IPS DF 6.9 (cell line): ENCODE measurements at regions not wholly inside any gene's neighbourhood (a gene's known extent, or its start where the extent isn't known, plus 50 kb on each side); places are given as distances from the start of the nearest gene placed in this dataset.
"Not testable (repeated sequence)": the region's sequence is repeated elsewhere in the genome, so short reads cannot be mapped to it uniquely, and the experiment has no call there.

ENCODE experiments used
- DNase-seq: peaks from one replicate; pipeline ENCODE4 v3.0.0-alpha.2; 2013; ENCODE audit warnings: low read depth, low spot score
- H3K27ac ChIP-seq: one replicate; pipeline ENCODE4 v1.5.1; 2013; ENCODE audit warnings: low read length, control low read depth
- H3K27me3 ChIP-seq: 2 replicates; pipeline ENCODE4 v1.6.1; 2013; ENCODE audit warnings: mild to moderate bottlenecking, low read length; ENCODE audit not compliant: control insufficient read depth, insufficient read depth
- H3K36me3 ChIP-seq: 2 replicates; pipeline ENCODE4 v1.6.1; 2013; ENCODE audit warnings: low read length; ENCODE audit not compliant: control insufficient read depth, insufficient read depth
- H3K4me1 ChIP-seq: 2 replicates; pipeline ENCODE4 v1.6.1; 2013; ENCODE audit warnings: low read length; ENCODE audit not compliant: control insufficient read depth, insufficient read depth
- H3K4me3 ChIP-seq: 2 replicates; pipeline ENCODE4 v1.5.1; 2013; ENCODE audit warnings: mild to moderate bottlenecking, low read length
- H3K9me3 ChIP-seq: 2 replicates; pipeline ENCODE4 v1.6.1; 2013; ENCODE audit warnings: low read length, inconsistent platforms; ENCODE audit not compliant: control insufficient read depth, insufficient read depth
- WGBS: extraction: QIAGEN DNeasy Blood & Tissue Kit; methylation state at CpG from one replicate; pipeline ENCODE4 v1.1.7; 2013; ENCODE audit warnings: mixed read lengths, missing lambda C conversion rate; ENCODE audit not compliant: insufficient read length, insufficient coverage; 5-methylcytosine and 5-hydroxymethylcytosine counted together

DNA sequence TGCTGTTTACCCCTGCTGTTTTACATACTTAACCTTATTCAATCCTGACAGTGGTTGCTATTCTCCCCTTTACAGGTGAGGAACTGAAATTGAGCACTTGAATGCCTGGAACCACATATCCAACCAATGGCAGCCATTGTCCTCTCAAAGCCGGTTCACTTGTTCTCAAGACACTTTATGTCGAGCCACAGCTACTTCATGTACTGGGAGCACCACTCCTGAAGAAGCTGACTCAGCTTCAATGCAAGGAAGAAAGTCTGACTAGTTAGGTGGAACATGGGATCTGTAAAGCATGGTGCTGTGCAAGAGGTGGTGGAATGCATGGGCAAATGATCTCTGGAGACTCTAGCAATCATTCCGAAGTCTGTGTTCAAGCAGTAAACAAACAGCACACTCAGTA lies 113.9 kb upstream of the CPM start:
- Histone ChIP-seq H3K27me3 (no peaks in the 10 kb centered on the region), H3K27ac (no peak overlapping the region), H3K4me1 (no peaks in the 10 kb centered on the region), H3K36me3 (no peaks in the 10 kb centered on the region), H3K4me3 (no peak overlapping the region), H3K9me3 (no peaks in the 10 kb centered on the region)
- no peak for DNase-seq
- WGBS, result no CpG with 5 or more reads among the region's 3 CpGs

DNA sequence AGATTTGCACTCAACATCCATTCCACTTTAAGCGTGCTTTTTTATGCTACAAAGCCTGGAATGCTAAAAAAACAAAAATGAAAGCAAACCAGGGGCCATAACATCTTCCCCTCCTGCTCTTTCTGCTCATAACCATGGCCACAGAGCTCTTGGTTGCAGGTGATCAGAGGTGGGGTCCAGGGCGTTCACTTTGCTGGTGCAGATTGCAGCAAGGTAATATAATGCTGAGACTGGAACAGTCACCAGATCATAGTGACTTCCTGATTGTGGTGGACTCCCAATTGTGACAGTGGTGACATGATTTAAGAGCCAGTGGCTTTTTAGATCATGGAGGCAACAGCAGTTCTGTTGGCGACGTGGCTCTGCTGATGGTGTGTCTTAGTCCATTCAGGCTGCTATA lies 115.0 kb upstream of the CPM start:
- Histone ChIP-seq H3K36me3 (no peaks in the 10 kb centered on the region), H3K9me3 (no peaks in the 10 kb centered on the region), H3K4me3 (no peak overlapping the region), H3K27ac (no peak overlapping the region), H3K27me3 (no peaks in the 10 kb centered on the region), H3K4me1 (no peaks in the 10 kb centered on the region)
- no peak for DNase-seq
- no CpG with 5 or more reads among the region's 4 CpGs for WGBS

DNA sequence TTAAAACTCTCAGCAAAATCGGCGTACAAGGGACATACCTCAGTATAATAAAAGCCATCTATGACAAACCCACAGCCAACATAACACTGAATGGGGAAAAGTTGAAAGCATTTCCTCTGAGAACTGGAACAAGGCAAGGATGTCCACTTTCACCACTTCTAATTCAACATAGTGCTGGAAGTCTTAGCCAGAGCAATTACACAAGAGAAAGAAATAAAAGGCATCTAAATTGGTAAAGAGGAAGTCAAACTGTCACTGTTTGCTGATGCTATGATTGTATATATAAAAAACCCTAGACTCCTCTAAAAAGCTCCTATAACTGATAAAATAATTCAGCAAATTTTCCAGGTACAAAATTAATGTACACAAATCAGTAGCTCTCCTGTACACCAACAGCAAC lies 116.9 kb upstream of the CPM start:
- H3K9me3 ChIP-seq, DNase-seq, H3K36me3 ChIP-seq, H3K4me1 ChIP-seq, H3K27me3 ChIP-seq, H3K27ac ChIP-seq, H3K4me3 ChIP-seq: not testable (repeated sequence)
- no CpG with 5 or more reads among the region's 2 CpGs for WGBS

DNA sequence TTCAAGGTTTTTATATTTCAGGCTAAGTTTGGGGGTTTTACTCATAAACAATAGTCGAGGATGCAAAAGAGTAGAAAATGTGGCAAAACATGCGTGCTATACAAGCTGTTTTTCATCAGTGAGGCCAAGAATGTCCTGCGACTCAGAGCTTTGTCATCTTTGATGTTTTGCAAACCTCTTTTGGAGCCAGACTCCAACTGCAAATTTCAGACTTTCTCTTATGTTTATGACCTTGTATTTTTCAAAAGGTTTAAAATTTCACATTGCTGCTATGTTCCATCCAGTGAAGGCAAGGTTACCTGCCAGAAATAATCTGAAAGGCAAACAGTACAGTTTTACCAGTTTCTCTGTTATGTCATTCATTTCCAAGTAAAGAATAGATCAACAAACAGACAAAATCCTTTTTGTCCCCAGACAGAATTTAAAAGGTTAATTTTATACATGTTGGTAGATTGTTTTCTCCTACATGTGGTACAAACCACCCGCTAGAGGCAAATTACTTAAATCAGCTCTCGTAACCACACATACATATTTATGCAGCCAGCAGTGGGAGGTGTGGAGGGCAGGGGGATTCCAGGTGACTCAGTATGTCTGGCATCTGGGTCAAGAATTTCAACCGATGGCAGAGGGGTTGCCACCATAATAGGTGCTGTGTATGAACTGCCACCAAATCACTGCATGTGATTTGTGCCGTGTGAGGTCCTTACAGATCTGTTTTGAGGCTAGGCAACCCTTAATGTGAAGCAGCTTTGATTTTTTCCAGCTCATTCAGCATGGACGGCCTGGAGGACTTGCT lies 119.8 kb upstream of the CPM start:
- no peaks in the 10 kb centered on the region for H3K27me3 ChIP-seq
- H3K4me1 ChIP-seq, result peaks cover 4% of the 10 kb centered on the region; the same call in 1 of the 2 replicates
- no peaks in the 10 kb centered on the region for H3K36me3 ChIP-seq
- H3K9me3 ChIP-seq, result no peaks in the 10 kb centered on the region
- H3K27ac ChIP-seq, result no peak overlapping the region
- DNase-seq, result peak; percentile 37
- no CpG with 5 or more reads among the region's 8 CpGs for WGBS
- H3K4me3 ChIP-seq, result no peak overlapping the region

DNA sequence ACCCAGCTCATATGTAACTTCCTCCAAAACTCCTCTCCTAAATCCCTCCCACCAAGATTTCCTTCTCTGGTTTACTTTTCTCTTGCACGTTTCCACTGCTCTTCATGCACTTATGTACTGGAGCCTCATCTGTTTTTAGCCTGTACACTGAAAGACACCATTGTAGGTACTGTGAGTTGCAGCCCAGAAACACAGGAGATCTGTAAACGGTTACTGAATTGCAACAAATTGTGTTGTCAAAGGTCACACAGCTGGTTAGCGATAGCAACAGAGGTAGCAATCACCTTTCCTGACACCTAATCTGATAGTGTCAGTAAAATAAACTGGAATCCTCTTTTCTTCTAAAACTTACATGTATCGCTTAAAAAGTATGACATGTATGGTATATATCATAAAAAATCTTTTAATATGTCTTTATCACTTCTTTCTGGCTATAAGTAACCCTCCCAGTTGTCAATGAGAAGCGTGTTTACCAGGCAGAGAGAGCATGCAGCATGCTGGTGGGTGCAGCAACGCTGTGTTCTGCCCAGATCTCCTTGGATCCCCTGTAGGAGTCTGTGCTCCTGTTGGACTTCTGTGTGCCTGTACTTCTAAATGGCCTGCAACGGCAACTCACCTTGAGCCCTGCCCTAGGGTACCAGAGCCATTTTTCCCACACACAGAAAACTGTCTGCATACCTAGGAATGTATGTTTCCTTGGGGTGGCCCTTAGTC lies 121.5 kb upstream of the CPM start:
- no peak for DNase-seq
- no CpG with 5 or more reads among the region's 7 CpGs for WGBS
- Histone ChIP-seq H3K9me3 (no peaks in the 10 kb centered on the region), H3K27me3 (no peaks in the 10 kb centered on the region), H3K36me3 (no peaks in the 10 kb centered on the region), H3K27ac (no peak overlapping the region), H3K4me3 (no peak overlapping the region), H3K4me1 (peaks cover 4% of the 10 kb centered on the region; the same call in 1 of the 2 replicates)

DNA sequence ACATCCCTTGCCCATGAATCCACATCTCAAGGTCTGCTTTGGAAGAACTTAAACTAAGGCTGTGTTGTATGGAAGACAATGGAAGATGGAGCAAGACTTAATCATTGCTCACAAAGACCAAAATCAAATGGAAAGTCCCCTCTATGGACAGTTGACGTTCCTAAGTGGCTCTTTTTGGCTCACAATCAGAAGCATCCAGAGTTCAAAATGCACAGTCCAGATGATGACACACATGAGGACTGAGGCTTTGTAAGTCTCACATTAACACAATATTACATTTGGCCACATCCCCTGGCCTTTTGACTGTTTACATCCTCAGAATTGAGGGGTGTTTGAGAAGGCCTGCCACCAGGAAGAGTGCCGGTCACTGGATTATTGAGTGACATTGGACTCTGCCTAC lies 122.3 kb upstream of the CPM start:
- WGBS, result no CpG with 5 or more reads among the region's 2 CpGs
- Histone ChIP-seq H3K4me1 (peaks cover 4% of the 10 kb centered on the region; the same call in 1 of the 2 replicates), H3K4me3 (no peak overlapping the region)

DNA sequence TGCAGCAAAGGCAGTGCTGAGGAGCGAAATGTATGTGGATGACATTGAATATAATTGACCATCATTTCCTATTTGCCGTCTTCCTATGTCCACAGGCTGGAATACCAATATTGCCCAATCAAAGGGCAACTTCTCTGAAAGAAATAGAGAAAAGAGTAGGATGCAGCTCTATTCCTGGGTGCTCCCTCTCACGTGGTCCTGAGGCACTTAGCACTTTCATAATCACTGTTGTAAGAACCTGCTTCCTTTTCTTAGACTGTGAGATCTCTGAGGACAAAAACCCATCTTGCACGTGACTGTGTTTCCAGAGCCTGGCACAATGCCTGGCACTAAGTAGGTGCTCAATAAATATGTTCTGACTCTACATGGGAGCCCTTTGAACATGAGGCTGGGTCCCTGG lies 122.7 kb upstream of the CPM start:
- no peak for DNase-seq
- WGBS, result no CpG with 5 or more reads among the region's 4 CpGs
- no peaks in the 10 kb centered on the region for H3K36me3 ChIP-seq
- no peaks in the 10 kb centered on the region for H3K27me3 ChIP-seq
- peaks cover 4% of the 10 kb centered on the region; the same call in 1 of the 2 replicates for H3K4me1 ChIP-seq
- no peak overlapping the region for H3K27ac ChIP-seq
- no peak overlapping the region for H3K4me3 ChIP-seq
- H3K9me3 ChIP-seq, result no peaks in the 10 kb centered on the region

More for the DNA sequence above, 122.3 kb upstream of the CPM start:
- no peak for DNase-seq
- H3K9me3 ChIP-seq, result no peaks in the 10 kb centered on the region
- no peaks in the 10 kb centered on the region for H3K36me3 ChIP-seq
- H3K27me3 ChIP-seq, result no peaks in the 10 kb centered on the region
- no peak overlapping the region for H3K27ac ChIP-seq

DNA sequence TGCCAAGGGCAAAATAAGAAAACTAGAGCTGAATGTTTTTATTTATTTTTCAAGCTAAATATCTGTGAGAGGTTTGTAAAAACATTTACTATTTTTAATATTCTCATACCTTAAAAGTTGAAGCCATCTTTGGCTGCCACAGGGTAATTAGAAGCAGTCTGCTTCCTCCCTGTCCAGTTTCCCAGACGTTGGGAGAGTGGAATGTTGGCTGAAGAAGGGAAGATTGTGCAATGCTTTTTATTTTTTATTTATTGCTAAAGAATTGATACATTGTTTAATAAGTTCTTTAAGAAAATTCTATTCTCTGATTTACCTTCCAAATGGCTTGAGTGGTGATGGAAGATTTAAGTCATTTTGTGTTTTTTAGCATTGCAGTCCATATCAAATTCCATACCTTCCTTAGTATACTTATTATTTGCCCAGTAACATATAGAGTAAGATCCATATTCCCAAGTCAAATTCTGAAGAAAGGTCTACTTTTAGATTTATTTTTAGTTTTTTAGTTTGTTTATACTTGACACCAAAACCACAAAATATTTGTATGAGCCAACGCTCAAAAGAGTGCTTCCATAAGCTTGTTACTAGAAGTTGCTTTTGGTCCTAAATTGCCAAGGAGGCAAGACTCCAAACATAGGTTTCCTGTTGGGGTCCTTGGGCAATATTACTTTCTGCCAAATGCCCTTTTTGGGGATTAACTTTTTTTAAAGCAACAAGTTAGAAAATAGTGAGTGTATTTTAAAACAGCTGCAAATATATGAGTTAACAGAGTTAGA lies 124.0 kb upstream of the CPM start:
- Histone ChIP-seq H3K4me1 (peaks cover 4% of the 10 kb centered on the region; the same call in 1 of the 2 replicates), H3K27ac (no peak overlapping the region), H3K27me3 (no peaks in the 10 kb centered on the region), H3K9me3 (no peaks in the 10 kb centered on the region), H3K36me3 (no peaks in the 10 kb centered on the region), H3K4me3 (no peak overlapping the region)
- WGBS, result no CpG with 5 or more reads among the region's 2 CpGs
- DNase-seq, result no peak

DNA sequence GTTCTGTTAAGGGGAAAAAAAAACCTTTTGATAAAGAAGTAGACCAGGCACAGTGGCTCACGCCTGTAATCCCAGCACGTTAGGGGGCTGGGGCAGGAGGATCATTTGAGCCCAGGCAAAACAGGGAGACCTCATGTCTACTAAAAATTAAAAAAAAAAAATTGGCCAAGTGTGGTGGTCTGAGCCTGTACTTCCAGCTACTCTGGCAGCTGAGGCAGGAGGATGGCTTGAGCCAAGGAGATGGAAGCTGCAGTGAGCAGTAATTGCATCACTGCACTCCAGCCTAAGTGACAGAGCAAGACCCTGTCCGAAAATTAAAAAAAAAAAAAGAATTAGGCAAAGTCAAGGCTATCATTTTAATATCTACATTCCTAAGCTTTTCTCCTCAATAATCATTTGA lies 124.8 kb upstream of the CPM start:
- Histone ChIP-seq H3K36me3 (no peaks in the 10 kb centered on the region), H3K27me3 (no peaks in the 10 kb centered on the region), H3K9me3 (no peaks in the 10 kb centered on the region), H3K27ac (no peak overlapping the region), H3K4me3 (no peak overlapping the region), H3K4me1 (peaks cover 4% of the 10 kb centered on the region; the same call in 1 of the 2 replicates)
- DNase-seq, result no peak
- no CpG with 5 or more reads among the region's 3 CpGs for WGBS
